HS-27A (cell line): ENCODE measurements at regions not wholly inside any gene's neighbourhood (a gene's known extent, or its start where the extent isn't known, plus 50 kb on each side); places are given as distances from the start of the nearest gene placed in this dataset.

Experiments
- DNase-seq: peaks from one replicate; pipeline ENCODE4 v3.0.0-alpha.2; 2012; ENCODE audit warnings: low read depth, missing footprints

- no peak for DNase-seq
Observed at GRCh38 chr10:78777466-78777865, 291.3 kb upstream of the ZMIZ1 start.

GRCh38 chr10:78777867-78778266 is 290.9 kb upstream of the ZMIZ1 start:
- DNase-seq, result no peak

GRCh38 chr10:78778444-78779338 is 290.1 kb upstream of the ZMIZ1 start:
- no peak for DNase-seq

- DNase-seq, result no peak
Observed at GRCh38 chr10:78779339-78779955, 289.3 kb upstream of the ZMIZ1 start.

- no peak for DNase-seq
Observed at GRCh38 chr10:78780551-78780961, 288.2 kb upstream of the ZMIZ1 start.

GRCh38 chr10:78781251-78781913 is 287.4 kb upstream of the ZMIZ1 start:
- DNase-seq, result no peak

- no peak for DNase-seq
Observed at GRCh38 chr10:78781991-78782390, 286.8 kb upstream of the ZMIZ1 start.

- no peak for DNase-seq
Observed at GRCh38 chr10:78782441-78782840, 286.3 kb upstream of the ZMIZ1 start.

- no peak for DNase-seq
Observed at GRCh38 chr10:78783753-78784152, 285.0 kb upstream of the ZMIZ1 start.

GRCh38 chr10:78784546-78784945 is 284.2 kb upstream of the ZMIZ1 start:
- DNase-seq, result no peak

- no peak for DNase-seq
Observed at GRCh38 chr10:78785066-78785465, 283.7 kb upstream of the ZMIZ1 start.

GRCh38 chr10:78785991-78786390 is 282.8 kb upstream of the ZMIZ1 start:
- DNase-seq, result no peak

GRCh38 chr10:78787125-78787524 is 281.6 kb upstream of the ZMIZ1 start:
- no peak for DNase-seq

GRCh38 chr10:78794736-78795455 is 273.9 kb upstream of the ZMIZ1 start:
- DNase-seq, result no peak

- DNase-seq, result no peak
Observed at GRCh38 chr10:78798976-78799730, 269.6 kb upstream of the ZMIZ1 start.

GRCh38 chr10:78800006-78800405 is 268.8 kb upstream of the ZMIZ1 start:
- no peak for DNase-seq

- DNase-seq, result no peak
Observed at GRCh38 chr10:78800535-78801320, 268.0 kb upstream of the ZMIZ1 start.

GRCh38 chr10:78802431-78802830 is 266.3 kb upstream of the ZMIZ1 start:
- no peak for DNase-seq

GRCh38 chr10:78802866-78803265 is 265.9 kb upstream of the ZMIZ1 start:
- no peak for DNase-seq

- no peak for DNase-seq
Observed at GRCh38 chr10:78803710-78804109, 265.1 kb upstream of the ZMIZ1 start.
